Kidney capillary endothelial cell (primary cell): ENCODE measurements at regions not wholly inside any gene's neighbourhood (a gene's known extent, or its start where the extent isn't known, plus 50 kb on each side); places are given as distances from the start of the nearest gene placed in this dataset.
"Not testable (repeated sequence)": the region's sequence is repeated elsewhere in the genome, so short reads cannot be mapped to it uniquely, and the experiment has no call there.

Experiments used
- DNase-seq: peaks from one replicate; pipeline ENCODE4 v3.0.0-alpha.2; 2018; ENCODE audit warnings: low spot score

DNA sequence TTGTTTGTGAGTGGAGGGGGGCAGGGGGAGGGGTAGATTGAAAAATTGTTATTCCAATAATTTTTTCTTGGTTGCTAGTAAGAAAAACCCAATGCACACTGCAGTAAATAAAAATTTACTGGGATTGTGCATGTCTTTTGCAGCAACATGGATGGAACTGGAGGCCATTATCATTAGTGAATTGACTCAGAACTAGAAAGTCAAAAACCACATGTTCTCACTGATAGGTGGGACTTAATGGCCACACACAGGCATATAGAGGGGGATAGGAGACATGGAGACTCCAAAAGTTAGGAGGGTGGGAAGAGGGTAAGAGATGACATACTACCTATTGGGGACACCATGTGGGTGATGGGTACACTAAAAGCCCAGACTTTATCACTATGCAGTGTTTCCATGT is 67.2 kb downstream of the BUB3 start:
- DNase-seq, result no peak

DNA sequence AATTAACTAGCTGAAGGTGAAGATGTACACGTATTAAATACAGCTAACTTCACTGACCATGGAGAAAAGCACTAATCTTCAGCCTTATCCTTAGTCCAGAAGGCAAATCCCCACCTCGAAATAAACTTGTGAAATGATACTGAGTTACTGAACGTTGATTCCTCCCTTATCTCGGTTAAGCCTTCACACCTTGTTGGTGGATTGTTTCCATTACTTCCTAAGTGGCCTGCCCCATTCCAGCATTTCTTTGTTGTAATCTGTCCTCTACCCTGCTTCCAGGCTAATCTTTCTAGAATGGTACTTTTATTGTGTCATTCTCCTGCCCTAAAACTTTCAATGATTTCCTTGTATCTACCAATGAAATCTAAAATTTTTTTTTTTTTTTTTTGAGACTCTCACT is 68.6 kb downstream of the BUB3 start:
- DNase-seq, result no peak

DNA sequence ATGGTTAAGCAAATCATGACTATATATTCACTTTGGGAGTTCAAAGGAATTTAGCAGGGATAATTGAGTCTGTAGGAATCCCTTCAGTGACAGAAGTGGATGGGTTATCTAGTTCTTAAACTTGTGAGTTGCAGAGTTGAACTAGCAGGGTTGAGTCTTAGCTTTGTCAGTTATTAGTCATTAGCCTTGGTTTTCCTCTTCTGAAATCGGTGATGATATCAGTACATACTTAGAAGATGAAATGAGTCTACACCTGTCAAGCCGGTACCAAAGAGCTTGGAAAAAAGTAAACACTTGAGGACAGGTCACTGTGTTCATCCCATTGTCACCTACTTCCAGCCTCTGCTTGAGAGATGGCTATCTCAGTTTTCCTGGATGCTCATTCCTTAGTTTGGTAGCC is 73.5 kb downstream of the BUB3 start:
- DNase-seq, result no peak

DNA sequence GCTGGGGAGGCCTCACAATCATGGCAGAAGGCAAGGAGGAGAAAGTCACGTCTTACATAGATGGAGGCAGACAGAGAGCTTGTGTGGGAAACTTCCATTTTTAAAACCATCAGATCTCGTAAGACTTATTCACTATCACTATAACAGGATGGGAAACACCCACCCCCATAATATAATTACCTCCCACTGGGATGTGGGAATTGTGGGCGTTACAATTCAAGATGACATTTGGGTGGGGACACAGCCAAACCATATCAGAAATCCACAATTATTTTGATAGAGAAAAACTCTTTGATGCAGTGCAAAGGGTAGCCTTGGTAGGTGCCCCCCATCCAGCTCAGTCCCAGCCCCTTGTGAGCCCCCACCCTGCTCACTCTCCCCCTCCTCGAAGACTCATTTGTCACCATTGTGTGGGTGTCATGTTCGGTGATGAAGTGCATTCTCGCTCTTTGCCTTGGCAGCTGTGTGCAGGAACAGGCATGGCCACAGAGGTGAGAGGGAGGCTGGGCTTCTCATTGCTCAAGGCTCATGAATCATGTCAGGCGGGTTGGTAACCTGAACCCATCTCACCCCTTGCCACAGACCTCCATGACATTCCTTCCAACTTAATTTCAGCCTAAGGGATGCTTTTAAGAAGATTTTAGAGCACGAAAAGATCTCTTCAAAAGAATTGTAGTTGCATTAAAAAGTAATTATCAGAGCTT is 75.9 kb downstream of the BUB3 start:
- DNase-seq, result no peak

DNA sequence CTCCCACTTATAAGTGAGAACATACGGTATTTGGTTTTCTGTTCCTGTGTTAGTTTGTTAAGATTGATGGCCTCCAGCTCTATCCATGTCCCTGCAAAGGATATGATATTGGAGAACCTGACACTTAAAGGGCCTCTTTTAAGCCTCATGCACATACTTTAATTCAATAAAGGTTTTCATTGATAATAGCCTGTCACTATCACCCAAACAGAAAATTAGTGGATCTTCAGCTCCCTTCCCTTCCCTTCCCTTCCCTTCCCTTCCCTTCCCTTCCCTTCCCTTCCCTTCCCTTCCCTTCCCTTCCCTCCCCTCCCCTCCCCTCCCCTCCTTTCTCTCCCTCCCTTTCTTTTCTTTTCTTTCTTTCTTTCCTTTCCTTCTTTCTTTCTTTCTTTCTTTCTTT is 78.7 kb downstream of the BUB3 start:
- DNase-seq, result not testable (repeated sequence)

DNA sequence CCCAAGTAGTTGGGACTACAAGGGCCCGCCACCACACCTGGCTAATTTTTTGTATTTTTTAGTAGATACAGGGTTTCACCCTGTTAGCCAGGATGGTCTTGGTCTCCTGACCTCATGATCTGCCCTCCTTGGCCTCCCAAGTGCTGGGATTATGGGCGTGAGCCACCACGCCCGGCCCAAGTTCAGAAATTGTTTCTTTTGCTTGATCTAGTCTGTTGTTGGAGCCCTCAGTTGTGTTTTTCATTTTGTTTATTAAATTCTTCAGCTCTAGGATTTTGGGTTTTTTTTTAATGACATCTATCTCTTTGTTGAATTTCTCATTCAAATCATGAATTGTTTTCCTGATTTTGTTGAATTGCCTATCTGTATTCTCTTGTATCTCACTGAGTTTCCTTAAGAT is 80.8 kb downstream of the BUB3 start:
- DNase-seq, result not testable (repeated sequence)

DNA sequence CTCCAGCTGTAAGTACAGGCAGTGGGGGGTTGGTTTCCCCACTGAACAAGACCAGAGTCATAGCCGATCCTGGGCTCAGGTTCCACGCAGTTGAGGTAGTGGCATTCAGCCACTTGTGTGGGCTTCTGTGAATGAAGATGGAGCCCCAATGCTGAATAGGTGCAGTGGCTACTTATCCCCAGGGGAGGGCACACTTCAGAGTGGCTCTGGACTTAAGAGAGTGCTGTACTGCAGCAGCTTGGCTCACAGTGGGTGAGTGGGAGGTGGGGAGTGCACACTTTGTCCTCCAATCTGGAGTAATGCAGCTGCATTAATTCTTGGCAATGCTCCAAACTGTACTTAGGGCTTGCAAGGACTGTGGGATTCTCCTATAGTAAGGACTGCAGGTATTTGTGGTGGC is 81.9 kb downstream of the BUB3 start:
- DNase-seq, result no peak

DNA sequence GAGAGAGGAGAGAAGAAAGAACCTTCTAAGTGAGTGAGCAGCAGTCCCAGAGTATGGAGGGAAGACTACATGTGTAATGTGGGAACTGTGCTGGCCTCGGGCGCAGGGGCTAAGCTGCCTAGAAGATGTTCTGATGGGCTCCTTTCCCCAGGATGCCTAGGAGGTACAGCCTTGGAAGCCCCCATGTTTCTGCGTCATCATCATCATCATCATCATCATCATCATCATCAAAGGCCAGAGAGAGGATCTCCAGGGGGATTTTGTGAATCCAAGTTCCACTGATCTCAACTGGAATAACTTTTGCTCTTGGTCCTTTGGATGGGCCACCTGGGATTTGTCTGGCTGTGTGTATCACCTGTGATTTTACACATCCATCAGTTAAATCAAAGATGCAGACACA is 86.0 kb downstream of the BUB3 start:
- no peak for DNase-seq

DNA sequence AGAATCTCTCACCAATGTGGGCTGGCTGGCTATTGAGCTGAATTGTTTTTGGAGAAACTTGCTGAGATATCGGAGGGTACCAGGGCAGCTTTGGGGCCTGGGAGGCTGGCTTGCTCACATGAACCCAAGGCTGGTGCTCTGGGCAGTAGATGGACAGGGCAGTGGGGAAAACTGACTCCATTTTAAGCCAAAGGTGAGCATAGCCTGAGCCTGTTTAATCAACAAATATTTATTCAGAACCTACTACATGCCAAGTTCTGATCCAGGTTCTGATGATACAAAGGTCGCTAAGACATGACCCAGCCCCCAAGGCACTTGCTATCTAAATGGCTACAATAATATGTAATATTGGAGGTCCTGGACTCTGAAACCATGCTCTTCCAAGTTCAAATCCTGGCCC is 86.6 kb downstream of the BUB3 start:
- DNase-seq, result no peak

DNA sequence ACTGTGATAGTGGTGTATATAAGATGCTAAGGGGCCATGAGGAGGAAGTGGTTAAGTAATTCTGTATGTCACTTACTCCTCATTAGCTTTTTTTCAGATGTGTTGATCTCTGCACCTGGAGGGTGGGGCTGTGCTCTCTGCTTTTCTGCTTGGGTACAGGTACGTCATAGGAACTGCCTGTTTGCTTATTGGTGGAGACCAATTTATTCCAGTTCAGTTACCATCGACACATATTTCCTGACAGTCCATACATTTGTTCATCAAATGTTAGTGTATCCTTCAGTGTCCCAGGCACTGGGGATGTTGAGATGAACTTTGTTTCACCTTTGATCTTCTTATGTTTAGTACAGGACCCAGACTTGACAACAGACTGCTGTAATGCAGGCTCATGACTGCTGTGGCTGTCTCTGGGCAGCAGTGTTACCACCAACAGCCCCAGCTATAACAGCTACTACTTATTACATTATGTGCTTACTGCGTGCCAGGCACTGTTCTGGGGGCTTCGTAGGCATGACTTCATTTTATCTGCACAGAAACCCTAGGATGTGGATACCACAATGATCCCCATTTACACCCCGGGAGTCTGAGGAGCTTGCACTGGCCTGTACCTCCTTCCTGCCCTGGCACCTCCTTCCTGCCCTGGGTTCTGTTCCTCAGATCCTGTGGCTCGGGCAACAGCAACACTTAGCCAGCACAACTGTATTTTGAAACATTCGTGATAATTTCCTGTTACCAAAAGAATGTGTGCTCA is 87.4 kb downstream of the BUB3 start:
- peak; percentile 4 for DNase-seq

DNA sequence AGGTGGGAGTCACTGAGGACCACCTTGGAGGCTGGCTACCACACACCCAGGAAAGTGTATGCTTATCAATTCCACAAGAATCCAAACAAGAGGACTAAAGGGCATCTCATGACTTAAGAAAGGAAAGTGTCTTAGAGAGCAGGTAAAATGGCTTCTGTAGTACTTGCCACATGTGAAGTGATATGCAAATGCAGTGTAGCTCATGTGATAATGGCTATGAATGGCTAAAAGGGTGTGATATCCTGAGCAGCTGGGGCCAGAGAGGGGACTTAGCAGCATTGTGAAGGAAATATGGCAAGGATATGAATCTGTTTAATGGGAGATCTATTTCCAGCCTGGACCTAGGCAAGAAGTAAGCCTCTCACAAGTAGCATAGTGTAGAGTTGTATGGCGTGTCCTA is 90.5 kb downstream of the BUB3 start:
- no peak for DNase-seq

DNA sequence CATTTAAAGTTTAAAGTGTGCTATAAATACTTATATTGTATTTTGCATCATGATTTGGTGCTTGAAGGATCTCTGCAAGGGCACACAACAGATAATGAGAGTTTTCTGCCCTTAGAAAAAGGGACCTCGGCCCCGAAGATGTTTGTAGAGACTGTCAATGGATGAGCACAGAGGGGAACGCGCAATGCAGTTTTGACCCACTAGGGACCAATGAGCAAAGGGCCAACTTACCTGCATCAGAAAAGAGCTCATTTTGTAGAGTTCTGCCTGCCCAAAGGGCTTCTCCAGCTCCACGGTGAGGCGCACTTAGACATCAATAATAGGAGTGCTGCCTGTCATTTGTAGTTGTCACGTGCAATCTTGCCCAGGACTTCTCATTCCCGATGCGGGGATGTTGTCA is 91.1 kb downstream of the BUB3 start:
- DNase-seq, result no peak

DNA sequence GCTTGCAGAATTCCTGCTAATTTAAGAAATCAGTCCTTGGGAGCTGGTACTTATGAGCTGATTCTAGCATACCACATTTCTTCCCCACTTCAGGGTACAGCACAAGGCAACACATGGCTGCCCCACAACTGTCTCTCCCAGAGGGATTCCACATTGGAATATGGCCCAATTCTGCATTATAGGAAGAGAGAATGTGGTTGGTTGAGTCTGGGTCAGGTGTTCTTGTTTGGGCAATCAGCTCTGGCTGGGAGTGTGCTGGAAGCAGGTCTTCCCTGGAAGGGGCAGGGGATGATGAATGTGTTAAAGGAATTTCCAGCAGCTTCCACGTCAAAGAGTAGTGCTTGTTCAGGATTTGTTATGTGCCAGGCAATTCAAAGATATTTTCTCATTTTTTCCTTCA is 95.7 kb downstream of the BUB3 start:
- DNase-seq, result no peak

DNA sequence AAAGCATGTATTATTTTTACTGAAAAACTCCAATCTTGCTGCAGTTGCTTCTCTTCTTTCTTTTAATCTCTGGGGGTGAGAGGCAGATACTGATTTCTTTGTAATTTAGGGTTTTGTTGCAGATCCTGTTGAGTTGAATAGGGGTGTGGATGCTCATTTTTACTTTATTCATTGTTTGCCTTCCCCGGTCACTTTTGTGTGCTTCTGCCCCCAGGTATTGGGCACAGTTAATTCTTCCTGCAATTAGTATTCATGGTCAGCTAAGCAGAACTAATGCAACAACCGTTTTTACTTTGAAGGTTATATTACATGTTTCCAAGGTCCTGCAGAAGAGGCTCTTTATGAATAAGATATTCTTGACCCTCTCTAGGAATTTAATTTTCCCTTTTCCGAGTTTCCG is 96.4 kb downstream of the BUB3 start:
- DNase-seq, result no peak

DNA sequence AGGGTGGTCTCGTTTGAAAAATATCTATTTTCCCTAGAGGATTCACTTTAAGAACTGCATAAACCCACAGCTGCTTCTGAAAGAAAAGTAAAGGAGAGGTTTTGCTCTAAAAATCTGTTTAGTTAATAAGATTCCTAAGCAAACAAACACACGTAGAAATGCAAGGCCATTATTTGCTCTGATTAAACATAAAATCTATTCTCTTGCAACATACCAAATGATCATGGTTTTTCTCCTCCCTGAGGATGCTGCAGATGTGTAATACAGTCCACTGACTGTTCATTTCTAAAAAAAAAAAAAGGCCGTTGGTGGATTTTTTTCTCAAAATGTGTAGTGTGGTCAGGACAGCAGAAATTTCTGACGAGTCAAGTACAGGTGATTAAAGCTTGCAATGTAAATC is 98.6 kb downstream of the BUB3 start:
- DNase-seq, result no peak

DNA sequence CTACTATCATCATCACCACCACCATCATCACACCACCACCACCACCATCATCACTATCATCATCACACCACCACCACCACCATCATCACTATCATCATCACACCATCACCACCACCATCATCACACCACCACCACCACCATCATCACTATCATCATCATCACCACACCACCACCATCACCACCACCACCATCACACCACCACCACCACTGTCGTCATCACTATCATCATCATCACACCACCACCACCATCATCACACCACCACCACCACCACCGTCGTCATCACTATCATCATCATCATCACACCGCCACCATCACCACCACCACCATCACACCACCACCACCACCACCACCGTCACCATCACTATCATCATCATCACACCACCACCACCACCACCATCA is 100.1 kb downstream of the BUB3 start:
- not testable (repeated sequence) for DNase-seq

DNA sequence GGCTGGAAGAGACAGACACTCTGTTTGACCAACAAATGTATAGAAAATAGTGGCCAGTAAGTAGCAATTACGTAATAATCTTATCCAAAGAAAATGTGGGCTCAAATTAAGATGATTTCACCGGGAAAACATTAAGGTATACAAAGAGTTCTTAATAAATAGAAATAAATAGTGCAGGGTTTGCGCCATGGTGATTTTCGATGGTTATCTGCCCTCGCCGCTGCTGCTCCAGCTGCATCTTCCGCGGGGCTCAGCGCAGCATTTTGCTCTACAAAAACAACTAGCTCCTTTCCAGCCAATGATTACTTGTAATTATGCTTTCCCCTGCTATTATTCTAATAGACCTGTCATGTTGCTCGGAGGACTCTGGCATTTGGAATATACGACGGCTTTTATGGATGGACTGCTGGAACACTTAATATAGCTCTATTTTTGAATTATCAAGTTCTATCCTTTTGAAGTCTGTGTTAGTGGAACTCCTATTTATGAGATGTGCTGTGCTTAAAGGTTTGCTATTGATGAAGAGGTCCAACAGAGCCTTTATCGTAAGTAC is 103.8 kb downstream of the BUB3 start:
- no peak for DNase-seq

DNA sequence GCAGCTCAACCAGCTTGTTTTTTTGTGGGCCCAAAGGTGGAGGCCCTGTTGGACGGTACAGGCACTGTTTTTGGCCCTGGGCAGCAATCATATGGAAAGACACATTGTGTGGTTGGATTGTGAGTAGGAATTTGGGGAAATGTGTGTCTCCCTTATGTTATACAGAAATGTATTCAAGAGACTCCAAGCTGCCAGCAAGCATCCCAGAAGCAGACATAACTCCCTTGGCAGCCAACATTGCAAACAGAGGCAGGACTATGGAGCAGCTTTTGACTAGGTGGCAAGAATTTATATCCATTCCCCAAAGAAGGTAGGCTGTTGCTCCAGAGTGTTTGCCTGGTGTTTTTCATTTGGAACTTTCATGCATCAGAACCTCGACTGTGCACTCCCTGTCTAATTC is 104.9 kb downstream of the BUB3 start:
- no peak for DNase-seq

DNA sequence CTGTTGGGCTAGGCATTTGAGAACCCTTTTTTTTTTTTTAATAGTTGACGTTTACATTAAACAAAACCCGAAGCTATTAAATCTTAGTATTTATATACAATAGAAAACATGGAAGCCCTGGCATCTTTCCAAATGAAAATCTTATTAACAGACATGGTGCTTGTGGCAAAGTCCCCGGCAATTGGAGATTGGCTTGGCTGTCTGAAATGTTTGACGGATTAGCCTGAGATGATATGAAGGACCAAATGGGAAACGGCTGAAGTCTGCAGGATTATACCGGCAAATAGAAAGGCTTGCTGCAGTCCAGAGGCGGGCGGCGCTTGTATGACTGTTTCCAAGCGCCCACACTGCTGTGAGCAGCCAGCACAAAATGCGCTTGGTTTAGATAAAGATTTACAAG is 105.6 kb downstream of the BUB3 start:
- DNase-seq, result no peak

DNA sequence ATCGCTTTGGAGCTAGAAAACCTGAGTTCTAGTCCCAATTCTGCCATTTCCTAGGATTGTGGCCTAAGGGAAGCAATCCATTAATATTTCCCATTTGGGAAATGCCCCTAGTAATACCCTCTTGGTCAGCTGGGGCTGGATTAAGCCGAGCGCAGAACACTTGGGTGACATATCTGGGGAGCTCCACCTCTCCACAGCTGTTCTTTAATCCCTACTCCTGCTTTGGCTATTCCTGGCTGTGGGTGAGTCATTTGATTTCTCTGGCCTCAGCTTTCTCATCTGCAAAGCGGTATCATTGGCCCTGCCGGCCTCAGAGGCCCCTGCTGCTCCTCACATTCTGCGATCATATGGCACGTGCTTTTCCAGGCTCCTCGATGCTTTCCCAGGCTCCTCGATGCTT is 108.3 kb downstream of the BUB3 start:
- no peak for DNase-seq

DNA sequence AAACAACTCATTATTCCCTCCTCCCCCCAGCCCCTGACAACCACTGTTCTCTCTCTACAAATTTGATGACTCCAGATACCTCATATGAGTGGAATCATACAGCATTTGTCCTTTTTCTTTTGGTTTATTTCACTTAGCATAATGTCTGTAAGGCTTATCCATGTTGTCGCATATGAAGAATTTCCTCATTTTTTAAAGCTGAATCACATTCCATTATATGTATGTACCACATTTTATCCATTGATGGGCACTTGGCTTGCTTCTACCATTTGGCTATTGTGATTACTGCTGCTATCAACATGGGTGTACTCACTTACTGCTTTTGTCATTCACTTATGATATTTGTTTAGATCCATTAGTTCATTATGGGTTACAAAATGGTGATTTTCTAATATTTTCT is 112.8 kb downstream of the BUB3 start:
- DNase-seq, result no peak

DNA sequence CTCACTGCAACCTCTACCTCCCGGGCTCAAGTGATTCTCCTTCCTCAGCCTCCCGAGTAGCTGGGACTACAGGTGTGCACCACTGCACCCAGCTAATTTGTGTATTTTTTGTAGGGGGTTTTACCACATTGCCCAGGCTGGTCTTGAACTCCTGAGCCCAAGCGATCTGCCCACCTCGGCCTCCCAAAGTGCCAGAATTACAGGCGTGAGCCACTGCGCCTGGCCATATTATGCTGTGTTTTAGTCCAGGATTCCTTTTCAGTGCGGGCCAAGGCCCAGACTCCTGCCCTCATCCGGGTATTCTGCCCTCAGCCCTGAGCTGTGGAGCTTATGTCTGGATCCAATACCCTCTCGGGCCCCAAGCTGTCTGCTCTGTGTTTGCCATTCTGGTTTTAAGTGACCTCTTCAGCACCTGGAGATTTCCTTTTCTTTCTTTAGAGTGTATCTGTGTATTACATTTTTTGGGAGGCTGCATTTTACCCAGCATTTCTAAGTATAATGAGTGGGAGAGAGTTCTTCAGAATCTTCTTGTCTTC is 114.9 kb downstream of the BUB3 start:
- DNase-seq, result no peak

DNA sequence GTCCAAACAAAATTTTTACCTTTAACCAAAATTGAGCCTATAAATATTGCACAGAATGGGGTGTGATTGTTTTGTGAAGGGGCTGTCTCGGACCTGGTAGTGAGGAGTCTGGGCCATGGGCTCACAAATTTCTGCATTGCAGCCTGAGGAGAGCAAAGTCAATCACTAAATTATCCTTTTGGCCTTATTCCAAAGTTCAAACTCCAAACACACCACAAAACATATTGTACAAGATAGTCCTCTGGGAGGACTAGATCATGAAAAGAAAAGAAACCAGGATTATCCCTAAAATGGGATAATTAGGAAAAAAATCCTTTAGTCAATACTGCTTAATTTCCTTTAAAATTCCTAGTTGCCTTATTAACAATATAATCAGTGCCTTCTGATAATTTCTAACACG is 115.5 kb downstream of the BUB3 start:
- DNase-seq, result no peak
